Neural cell (in vitro differentiated cells): ENCODE measurements at regions not wholly inside any gene's neighbourhood (a gene's known extent, or its start where the extent isn't known, plus 50 kb on each side); places are given as distances from the start of the nearest gene placed in this dataset.
"Not testable (repeated sequence)": the region's sequence is repeated elsewhere in the genome, so short reads cannot be mapped to it uniquely, and the experiment has no call there.

Source experiments
- H2AFZ ChIP-seq: fragments of 200-600, 300-800 bp; sonication (generic), shearing (Covaris generic); 2 replicates; pipeline ENCODE4 v1.6.0; 2014; ENCODE audit warnings: low read depth, mild to moderate bottlenecking, antibody characterized with exemption, low read length, moderate library complexity
- H3F3A ChIP-seq: fragments of 200-600 bp; shearing (Covaris generic); 2 replicates; pipeline ENCODE4 v1.6.1; 2016; ENCODE audit warnings: mild to moderate bottlenecking, moderate library complexity, mixed read lengths, antibody characterized with exemption, low read length; ENCODE audit not compliant: insufficient read depth, poor library complexity, severe bottlenecking
- H3K27ac ChIP-seq: fragments of 200-600, 300-800 bp; sonication (generic), shearing (Covaris generic); 2 replicates; pipeline ENCODE4 v1.5.1; 2014; ENCODE audit warnings: mild to moderate bottlenecking, low read length, moderate library complexity
- H3K27me3 ChIP-seq: fragments of 300-800, 200-600 bp; sonication (generic), shearing (Covaris generic); 2 replicates; pipeline ENCODE4 v1.6.0; 2014; ENCODE audit warnings: mild to moderate bottlenecking, low read depth, low read length, moderate library complexity; ENCODE audit not compliant: insufficient read depth
- H3K36me3 ChIP-seq: fragments of 300-800, 200-600 bp; sonication (generic), shearing (Covaris generic); 2 replicates; pipeline ENCODE4 v1.5.1; 2014; ENCODE audit warnings: mild to moderate bottlenecking, antibody characterized with exemption, low read length, moderate library complexity; ENCODE audit not compliant: insufficient read depth
- H3K4me2 ChIP-seq: fragments of 300-800, 200-600 bp; sonication (generic), shearing (Covaris generic); 2 replicates; pipeline ENCODE4 v1.6.0; 2014; ENCODE audit warnings: mild to moderate bottlenecking, low read length
- H3K4me3 ChIP-seq: fragments of 300-800, 200-600 bp; sonication (generic), shearing (Covaris generic); 2 replicates; pipeline ENCODE4 v1.5.1; 2014; ENCODE audit warnings: mild to moderate bottlenecking, low read length, moderate library complexity
- H3K79me2 ChIP-seq: fragments of 200-600 bp; shearing (Covaris generic); replicated peaks from 2 replicates; pipeline ENCODE4 v1.6.0; 2014; ENCODE audit warnings: mild to moderate bottlenecking, low read length, moderate library complexity; ENCODE audit not compliant: insufficient read depth
- H3K9ac ChIP-seq: fragments of 300-800, 200-600 bp; sonication (generic), shearing (Covaris generic); 2 replicates; pipeline ENCODE4 v1.6.1; 2016; ENCODE audit warnings: mild to moderate bottlenecking, low read length, mixed read lengths
- H3K9me2 ChIP-seq: fragments of 200-600 bp; shearing (Covaris generic); 2 replicates; pipeline ENCODE4 v1.6.1; 2016; ENCODE audit warnings: mild to moderate bottlenecking, low read length, mixed read lengths; ENCODE audit not compliant: insufficient read depth
- H3K9me3 ChIP-seq: fragments of 200-600, 300-800 bp; sonication (generic), shearing (Covaris generic); 2 replicates; pipeline ENCODE4 v1.6.1; 2016; ENCODE audit warnings: mild to moderate bottlenecking, mixed run types, low read length, moderate library complexity, mixed read lengths
- H4K20me1 ChIP-seq: fragments of 200-600 bp; shearing (Covaris generic); 2 replicates; pipeline ENCODE4 v1.6.1; 2016; ENCODE audit warnings: mild to moderate bottlenecking, mixed run types; ENCODE audit not compliant: insufficient read depth
- EP300 ChIP-seq: fragments of 450-650 bp; conservative IDR thresholded peaks from 2 replicates; pipeline ENCODE4 v1.6.1; 2014; ENCODE audit warnings: antibody characterized with exemption, mild to moderate bottlenecking, moderate library complexity; ENCODE audit not compliant: poor library complexity, severe bottlenecking
- EZH2 ChIP-seq: fragments of 200-600, 300-800 bp; shearing (Covaris generic), sonication (generic); IDR thresholded peaks from 2 replicates; pipeline ENCODE4 v1.6.1; 2014; ENCODE audit warnings: antibody characterized with exemption, low read length, borderline replicate concordance, mild to moderate bottlenecking; ENCODE audit not compliant: insufficient read depth, poor library complexity, severe bottlenecking
- POLR2AphosphoS5 ChIP-seq: IDR thresholded peaks from 2 replicates; pipeline ENCODE4 v1.6.1; 2012
- RAD21 ChIP-seq: fragments of 450-650 bp; conservative IDR thresholded peaks from 2 replicates; pipeline ENCODE4 v1.6.1; 2014; ENCODE audit warnings: antibody characterized with exemption, mild to moderate bottlenecking, moderate library complexity
- SMC3 ChIP-seq: fragments of 450-650 bp; conservative IDR thresholded peaks from 2 replicates; pipeline ENCODE4 v1.6.1; 2014; ENCODE audit warnings: antibody characterized with exemption, mild to moderate bottlenecking, moderate library complexity; ENCODE audit not compliant: poor library complexity
- TAF1 ChIP-seq: IDR thresholded peaks from 2 replicates; pipeline ENCODE4 v1.6.1; 2012; ENCODE audit warnings: low read depth
- TF ChIP-seq, protein P1 (sequence below): fragments of 450-650 bp; IDR thresholded peaks from 2 replicates; pipeline ENCODE4 v1.5.1; 2014; ENCODE audit warnings: antibody characterized with exemption, mild to moderate bottlenecking, moderate library complexity; ENCODE audit not compliant: poor library complexity, severe bottlenecking
- TF ChIP-seq, protein P2 (sequence below): IDR thresholded peaks from 2 replicates; pipeline ENCODE4 v1.6.1; 2012; ENCODE audit warnings: borderline replicate concordance

DNA sequence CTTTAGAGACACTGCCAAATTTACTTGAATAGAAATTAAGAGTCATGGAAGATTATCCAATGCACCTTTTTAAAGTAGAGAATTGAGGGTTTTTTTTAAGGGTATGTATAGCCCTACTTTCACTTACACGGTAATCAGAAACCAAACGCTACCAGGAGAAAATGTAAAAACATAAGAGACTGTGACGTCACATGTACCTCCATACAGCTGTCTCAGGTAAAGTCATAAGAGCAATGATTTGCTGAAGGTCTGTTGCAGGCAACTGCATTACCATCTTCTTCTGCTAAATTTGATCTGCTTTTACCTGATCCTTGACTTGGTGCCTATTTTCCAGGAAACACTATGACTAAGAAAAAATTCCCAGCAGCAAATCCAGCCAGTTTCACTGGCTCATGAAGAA lies 478.5 kb upstream of the DDX18 start:
- H3K36me3 ChIP-seq, result no peaks in the 10 kb centered on the region
- TF ChIP-seq EP300, result no peak
- no peak overlapping the region for H3K4me3 ChIP-seq
- no peak overlapping the region for H3K9ac ChIP-seq
- H3K9me2 ChIP-seq, result no peaks in the 10 kb centered on the region
- H4K20me1 ChIP-seq, result no peaks in the 10 kb centered on the region
- no peaks in the 10 kb centered on the region for H3K79me2 ChIP-seq
- H3F3A ChIP-seq, result no peaks in the 10 kb centered on the region
- no peaks in the 10 kb centered on the region for H3K27me3 ChIP-seq
- H3K4me2 ChIP-seq, result no peak overlapping the region
- no peaks in the 10 kb centered on the region for H3K9me3 ChIP-seq
- no peak overlapping the region for H2AFZ ChIP-seq
- H3K27ac ChIP-seq, result no peak overlapping the region

DNA sequence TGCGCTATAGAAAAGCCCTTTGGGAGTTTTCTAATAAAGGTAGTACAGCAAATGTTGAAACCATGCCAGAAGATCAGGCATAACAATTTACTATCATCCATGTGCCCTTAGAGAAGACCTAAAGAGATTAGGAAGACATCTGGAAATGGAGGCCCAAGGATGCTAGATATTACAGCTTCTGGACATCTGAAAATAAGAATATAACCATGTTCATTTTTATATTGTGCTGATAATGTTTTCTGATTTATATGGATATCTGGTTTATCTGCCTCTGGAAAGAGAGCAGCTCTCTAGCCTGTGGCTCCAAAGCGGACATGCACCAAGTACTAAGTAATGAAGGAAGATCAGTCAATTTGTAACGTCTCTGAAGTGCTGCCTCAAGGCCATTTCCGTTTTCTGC lies 478.0 kb upstream of the DDX18 start:
- no peak overlapping the region for H3K4me2 ChIP-seq
- H2AFZ ChIP-seq, result no peak overlapping the region
- no peak overlapping the region for H3K27ac ChIP-seq
- no peaks in the 10 kb centered on the region for H3K27me3 ChIP-seq
- no peaks in the 10 kb centered on the region for H3K9me2 ChIP-seq
- no peak overlapping the region for H3K9ac ChIP-seq
- no peaks in the 10 kb centered on the region for H3K9me3 ChIP-seq
- no peak overlapping the region for H3K4me3 ChIP-seq
- TF ChIP-seq SMC3 (no peak), EZH2 (no peak), POLR2AphosphoS5 (no peak), EP300 (no peak), TAF1 (no peak), RAD21 (no peak)
- TF ChIP-seq, protein P1, sequence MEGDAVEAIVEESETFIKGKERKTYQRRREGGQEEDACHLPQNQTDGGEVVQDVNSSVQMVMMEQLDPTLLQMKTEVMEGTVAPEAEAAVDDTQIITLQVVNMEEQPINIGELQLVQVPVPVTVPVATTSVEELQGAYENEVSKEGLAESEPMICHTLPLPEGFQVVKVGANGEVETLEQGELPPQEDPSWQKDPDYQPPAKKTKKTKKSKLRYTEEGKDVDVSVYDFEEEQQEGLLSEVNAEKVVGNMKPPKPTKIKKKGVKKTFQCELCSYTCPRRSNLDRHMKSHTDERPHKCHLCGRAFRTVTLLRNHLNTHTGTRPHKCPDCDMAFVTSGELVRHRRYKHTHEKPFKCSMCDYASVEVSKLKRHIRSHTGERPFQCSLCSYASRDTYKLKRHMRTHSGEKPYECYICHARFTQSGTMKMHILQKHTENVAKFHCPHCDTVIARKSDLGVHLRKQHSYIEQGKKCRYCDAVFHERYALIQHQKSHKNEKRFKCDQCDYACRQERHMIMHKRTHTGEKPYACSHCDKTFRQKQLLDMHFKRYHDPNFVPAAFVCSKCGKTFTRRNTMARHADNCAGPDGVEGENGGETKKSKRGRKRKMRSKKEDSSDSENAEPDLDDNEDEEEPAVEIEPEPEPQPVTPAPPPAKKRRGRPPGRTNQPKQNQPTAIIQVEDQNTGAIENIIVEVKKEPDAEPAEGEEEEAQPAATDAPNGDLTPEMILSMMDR, result no peak
- TF ChIP-seq, protein P2, sequence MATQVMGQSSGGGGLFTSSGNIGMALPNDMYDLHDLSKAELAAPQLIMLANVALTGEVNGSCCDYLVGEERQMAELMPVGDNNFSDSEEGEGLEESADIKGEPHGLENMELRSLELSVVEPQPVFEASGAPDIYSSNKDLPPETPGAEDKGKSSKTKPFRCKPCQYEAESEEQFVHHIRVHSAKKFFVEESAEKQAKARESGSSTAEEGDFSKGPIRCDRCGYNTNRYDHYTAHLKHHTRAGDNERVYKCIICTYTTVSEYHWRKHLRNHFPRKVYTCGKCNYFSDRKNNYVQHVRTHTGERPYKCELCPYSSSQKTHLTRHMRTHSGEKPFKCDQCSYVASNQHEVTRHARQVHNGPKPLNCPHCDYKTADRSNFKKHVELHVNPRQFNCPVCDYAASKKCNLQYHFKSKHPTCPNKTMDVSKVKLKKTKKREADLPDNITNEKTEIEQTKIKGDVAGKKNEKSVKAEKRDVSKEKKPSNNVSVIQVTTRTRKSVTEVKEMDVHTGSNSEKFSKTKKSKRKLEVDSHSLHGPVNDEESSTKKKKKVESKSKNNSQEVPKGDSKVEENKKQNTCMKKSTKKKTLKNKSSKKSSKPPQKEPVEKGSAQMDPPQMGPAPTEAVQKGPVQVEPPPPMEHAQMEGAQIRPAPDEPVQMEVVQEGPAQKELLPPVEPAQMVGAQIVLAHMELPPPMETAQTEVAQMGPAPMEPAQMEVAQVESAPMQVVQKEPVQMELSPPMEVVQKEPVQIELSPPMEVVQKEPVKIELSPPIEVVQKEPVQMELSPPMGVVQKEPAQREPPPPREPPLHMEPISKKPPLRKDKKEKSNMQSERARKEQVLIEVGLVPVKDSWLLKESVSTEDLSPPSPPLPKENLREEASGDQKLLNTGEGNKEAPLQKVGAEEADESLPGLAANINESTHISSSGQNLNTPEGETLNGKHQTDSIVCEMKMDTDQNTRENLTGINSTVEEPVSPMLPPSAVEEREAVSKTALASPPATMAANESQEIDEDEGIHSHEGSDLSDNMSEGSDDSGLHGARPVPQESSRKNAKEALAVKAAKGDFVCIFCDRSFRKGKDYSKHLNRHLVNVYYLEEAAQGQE, result no peak
- H3K36me3 ChIP-seq, result no peaks in the 10 kb centered on the region
- no peaks in the 10 kb centered on the region for H3F3A ChIP-seq
- H3K79me2 ChIP-seq, result no peaks in the 10 kb centered on the region
- no peaks in the 10 kb centered on the region for H4K20me1 ChIP-seq

DNA sequence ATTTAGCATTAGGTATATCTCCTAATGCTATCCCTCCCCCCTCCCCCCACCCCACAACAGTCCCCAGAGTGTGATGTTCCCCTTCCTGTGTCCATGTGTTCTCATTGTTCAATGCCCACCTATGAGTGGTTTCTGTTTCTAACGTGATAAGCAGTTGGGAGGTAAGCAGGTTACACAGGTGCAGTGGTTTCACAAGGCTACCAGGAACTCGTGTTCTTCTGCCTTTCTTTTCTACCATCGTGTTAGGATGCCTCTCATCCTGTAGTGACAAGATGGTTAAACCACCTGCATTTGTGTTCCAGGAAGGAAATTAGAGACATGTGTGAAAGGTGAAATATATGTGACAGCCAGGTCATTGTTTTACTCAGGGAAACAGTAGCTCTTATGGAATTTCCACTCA lies 476.5 kb upstream of the DDX18 start:
- not testable (repeated sequence) for H3K9me3 ChIP-seq, H3K4me2 ChIP-seq, H3K4me3 ChIP-seq, H3K79me2 ChIP-seq, H3K36me3 ChIP-seq, H3F3A ChIP-seq, H3K27me3 ChIP-seq, H2AFZ ChIP-seq, H3K9me2 ChIP-seq, H3K27ac ChIP-seq, H3K9ac ChIP-seq, H4K20me1 ChIP-seq
